K562 (cell line): ENCODE measurements at regions not wholly inside any gene's neighbourhood (a gene's known extent, or its start where the extent isn't known, plus 50 kb on each side); places are given as distances from the start of the nearest gene placed in this dataset.

Experiments
- ATAC-seq: fragments of 200-7000 bp; cut with Tn5 transposase; 3 replicates; pipeline ENCODE4 v1.9.1; 2020; ENCODE audit warnings: moderate library complexity
- BruUV-seq: library from RNA; stranded (reverse); fragments of 400-500 nt; replicated peaks from 2 replicates; lab custom pipeline; 2021; lab: Mats Ljungman, UMichigan
- CTCF ChIA-PET: fragments of 300-600 bp; formaldehyde crosslinking; extraction: SDS; loops from one replicate; lab custom pipeline; 2021; ENCODE audit warnings: low intra/inter-chr PET ratio; lab: Yijun Ruan, JAX
- POLR2A ChIA-PET: fragments of 300-600, 350-650 bp; sonication (Branson Sonifier 250); formaldehyde crosslinking; extraction: SDS; loops from one replicate; lab custom pipeline; 2021; ENCODE audit warnings: antibody characterized with exemption, inconsistent platforms; lab: Yijun Ruan, JAX
- DNase-seq, 4 experiments: peaks; one replicate each; pipeline versions ENCODE4 v3.0.0 to v3.0.0-alpha.2; 2011 to 2018; ENCODE audit warnings: low spot score in 3 of 4, mixed read lengths in 3 of 4; ENCODE audit errors: extremely low read depth in 1 of 4
- FAIRE-seq: peaks from 2 replicates; lab custom pipeline; 2011; peaks lifted over from hg19 to GRCh38; lab: Jason Lieb, UNC
- H2AFZ ChIP-seq: 2 replicates; pipeline ENCODE4 v1.6.0; 2011; ENCODE audit warnings: low read depth, low read length, control low read depth, inconsistent platforms
- H3K27ac ChIP-seq: fragments of 200-600 bp; 3 replicates; pipeline ENCODE4 v1.8.0; 2011; ENCODE audit warnings: low read depth, mild to moderate bottlenecking, control low read depth, inconsistent platforms, low read length, moderate library complexity, mixed read lengths; ENCODE audit errors: extremely low read depth
- H3K27me3 ChIP-seq, 2 experiments: fragments of 300-600 bp in 1 of 2; 2 replicates in 1 of 2; 3 replicates in 1 of 2; pipeline versions ENCODE4 v1.6.0 to v1.8.0; 2011; ENCODE audit warnings: inconsistent platforms in 2 of 2, low read length in 2 of 2, mild to moderate bottlenecking in 1 of 2, mixed read lengths in 1 of 2, moderate library complexity in 1 of 2; ENCODE audit not compliant: control insufficient read depth in 2 of 2, insufficient read depth in 2 of 2
- H3K36me3 ChIP-seq: fragments of 300-600 bp; 3 replicates; pipeline ENCODE4 v1.8.0; 2011; ENCODE audit warnings: mild to moderate bottlenecking, low read length, inconsistent platforms; ENCODE audit not compliant: control insufficient read depth, insufficient read depth
- H3K4me1 ChIP-seq, 2 experiments: fragments of 200-600 bp in 1 of 2; replicated peaks in 1 of 2; 2 replicates in 1 of 2; 3 replicates in 1 of 2; pipeline versions ENCODE4 v1.5.1 to v1.8.0; 2011; ENCODE audit warnings: inconsistent platforms in 2 of 2, low read length in 2 of 2, mild to moderate bottlenecking in 1 of 2, mixed read lengths in 1 of 2, moderate library complexity in 1 of 2; ENCODE audit not compliant: control insufficient read depth in 2 of 2, insufficient read depth in 2 of 2
- H3K4me2 ChIP-seq: 2 replicates; pipeline ENCODE4 v1.6.1; 2011; ENCODE audit warnings: low read length, control low read depth, inconsistent platforms, mixed read lengths; ENCODE audit not compliant: insufficient read depth
- H3K4me3 ChIP-seq: fragments of 200-600 bp; sonication (generic), shearing (Covaris generic); 2 replicates; pipeline ENCODE4 v1.5.1; 2016; ENCODE audit warnings: control low read depth, inconsistent platforms
- H3K79me2 ChIP-seq: fragments of 200-600 bp; 3 replicates; pipeline ENCODE4 v1.8.0; 2011; ENCODE audit warnings: low read length, inconsistent platforms; ENCODE audit not compliant: control insufficient read depth, insufficient read depth
- H3K9ac ChIP-seq, 2 experiments: 2 replicates each; pipeline versions ENCODE4 v1.6.0 to v1.6.1; 2011; ENCODE audit warnings: low read depth in 2 of 2, low read length in 2 of 2, control low read depth in 1 of 2, inconsistent platforms in 1 of 2, mild to moderate bottlenecking in 1 of 2, mixed read lengths in 1 of 2; ENCODE audit not compliant: insufficient read depth in 1 of 2
- H3K9me1 ChIP-seq: one replicate; pipeline ENCODE4 v1.6.0; 2011; ENCODE audit warnings: inconsistent platforms, mild to moderate bottlenecking, low read length, moderate library complexity; ENCODE audit not compliant: control insufficient read depth, insufficient read depth
- H3K9me3 ChIP-seq: replicated peaks from 2 replicates; pipeline ENCODE4 v1.5.1; 2011; ENCODE audit warnings: low read depth, low read length, inconsistent platforms; ENCODE audit not compliant: control insufficient read depth, insufficient read depth
- H4K20me1 ChIP-seq: replicated peaks from 2 replicates; pipeline ENCODE4 v1.6.1; 2011; ENCODE audit warnings: low read length, inconsistent platforms, mixed read lengths; ENCODE audit not compliant: control insufficient read depth, insufficient read depth
- CBFA2T3 ChIP-seq: fragments of 450-650 bp; IDR thresholded peaks from 2 replicates; pipeline ENCODE4 v1.6.1; 2017
- HDAC1 ChIP-seq, 2 experiments: fragments of 450-650 bp; IDR thresholded peaks; 2 replicates each; pipeline ENCODE4 v1.6.1; 2016 to 2017; ENCODE audit warnings: inconsistent platforms in 1 of 2, mild to moderate bottlenecking in 1 of 2, moderate library complexity in 1 of 2
- KDM1A ChIP-seq, 2 experiments: fragments of 450-650 bp; IDR thresholded peaks; 2 replicates each; pipeline ENCODE4 v1.6.1; 2016; ENCODE audit warnings: mild to moderate bottlenecking in 2 of 2
- RCOR1 ChIP-seq, 2 experiments: IDR thresholded peaks; 2 replicates each; pipeline ENCODE4 v1.6.1; 2012; ENCODE audit warnings: low read depth in 2 of 2, low read length in 2 of 2, borderline replicate concordance in 1 of 2, improper control_type of control experiment in 1 of 2
- RUNX1 ChIP-seq: sonication (generic); IDR thresholded peaks from 2 replicates; pipeline ENCODE4 v1.6.1; 2016; ENCODE audit warnings: antibody characterized with exemption, low read depth
- ZNF766 ChIP-seq: fragments of 200-800 bp; sonication (Bioruptor generic); conservative IDR thresholded peaks from 2 replicates; pipeline ENCODE4 v1.6.1; 2016; ENCODE audit warnings: missing genetic modification characterization, missing compliant biosample characterization
- WGBS: fragments of 100-300 bp; shearing (Covaris generic); methylation state at CpG from one replicate; pipeline ENCODE4 v1.1.6; 2016; ENCODE audit warnings: low coverage, mixed read lengths; ENCODE audit not compliant: insufficient coverage; ENCODE audit errors: missing lambda C conversion rate; 5-methylcytosine and 5-hydroxymethylcytosine counted together
- in situ Hi-C: fragments of 300-500 bp; cut with MboI; formaldehyde crosslinking; loops from 4 replicates; pipeline ENCODE4 v1.15.0; 2018; ENCODE audit warnings: inconsistent platforms, mixed read lengths
- intact Hi-C: fragments of 100-400 bp; cut with micrococcal nuclease; formaldehyde crosslinking; loops from 2 replicates; pipeline ENCODE4 v1.14.2; 2022

DNA sequence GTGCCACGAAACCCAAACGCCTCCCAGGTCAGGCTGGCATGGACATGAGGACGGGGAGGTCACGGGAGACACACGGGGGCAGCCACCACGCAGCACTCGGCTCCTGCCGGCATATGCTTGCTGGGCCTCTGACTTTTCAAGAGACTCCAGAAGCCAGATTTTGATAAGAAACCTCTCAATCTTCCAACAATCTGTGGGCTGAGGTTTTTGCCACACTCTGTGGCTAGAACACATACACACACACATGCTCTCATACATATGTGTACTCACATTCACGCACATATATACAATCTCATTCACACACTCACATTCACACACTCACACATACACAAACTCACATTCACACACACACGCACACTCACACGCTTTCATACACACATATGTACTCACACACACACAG, 86.7 kb upstream of the LINGO1 start:
- Histone ChIP-seq H3K9me1 (peaks cover 3% of the 10 kb centered on the region), H2AFZ (no peak overlapping the region), H4K20me1 (0 out of 2 replicates have a peak, but pooled peaks cover 6% of the 10 kb centered on the region), H3K27me3 (peaks cover 3 to 7% of the 10 kb centered on the region in 2 experiments; a peak in 4 of 5 replicates), H3K4me3 (no peak overlapping the region), H3K27ac (no peak overlapping the region), H3K4me2 (no peak overlapping the region), H3K9ac (0 out of 4 replicates have a peak overlapping the region, but pooled peaks of 1 of the 2 experiments have one; percentile 22), H3K79me2 (no peaks in the 10 kb centered on the region), H3K9me3 (no peaks in the 10 kb centered on the region), H3K36me3 (no peaks in the 10 kb centered on the region), H3K4me1 (peaks cover 0 to 49% of the 10 kb centered on the region in 2 experiments; a peak in 2 of 5 replicates)
- no peak for DNase-seq
- ChIA-PET POLR2A (interaction anchor here (1.2 to 1.4 kb wide), 2 partner anchors 9 to 10 kb away, joined by 6 read pairs; no protein-coding TSS in a partner anchor), CTCF (no interaction called here)
- BruUV-seq: no TSS peak
- peak; percentile 59 for FAIRE-seq
- in situ Hi-C loops: no loop called here
- intact Hi-C loops: no loop called here
- ATAC-seq: no peak
- WGBS: 13% methylated on average over 11 of the region's 11 CpGs
- TF ChIP-seq HDAC1 (IDR thresholded peaks at IDR 0.05): peak in 1 of 2 experiments; percentile 41; a peak in 1 of 4 replicates
- peak; percentile 89 for TF ChIP-seq ZNF766
- peak; percentile 75 to 76 for TF ChIP-seq KDM1A (IDR thresholded peaks at IDR 0.05)
- TF ChIP-seq RUNX1: no peak
- peak in 1 of 2 experiments; percentile 35; a peak in 1 of 4 replicates for TF ChIP-seq RCOR1 (IDR thresholded peaks at IDR 0.05; ENCODE audit: borderline replicate concordance in 1 of 2, low read depth in 2 of 2, low read length in 2 of 2)
- 0 out of 2 replicates have a peak, but pooled peaks have one; percentile 7 for TF ChIP-seq CBFA2T3
